CD4-positive, alpha-beta T cell treated with Interleukin-4 for 4 hours (primary cell): ENCODE measurements at regions not wholly inside any gene's neighbourhood (a gene's known extent, or its start where the extent isn't known, plus 50 kb on each side); places are given as distances from the start of the nearest gene placed in this dataset.
"Not testable (repeated sequence)": the region's sequence is repeated elsewhere in the genome, so short reads cannot be mapped to it uniquely, and the experiment has no call there.

ENCODE experiments used
- DNase-seq: peaks from one replicate; pipeline ENCODE4 v3.0.0-alpha.2; 2020

- DNase-seq, result no peak
Observed at GRCh38 chr2:6143812-6144211, 451.6 kb downstream of the SOX11 start.

GRCh38 chr2:6147215-6147614 is 455.0 kb downstream of the SOX11 start:
- DNase-seq, result not testable (repeated sequence)

GRCh38 chr2:6148882-6149281 is 456.7 kb downstream of the SOX11 start:
- no peak for DNase-seq

GRCh38 chr2:6159606-6160005 is 467.4 kb downstream of the SOX11 start:
- DNase-seq, result no peak

GRCh38 chr2:6163932-6164331 is 471.7 kb downstream of the SOX11 start:
- no peak for DNase-seq

- DNase-seq, result no peak
Observed at GRCh38 chr2:6164986-6165747, 473.0 kb downstream of the SOX11 start.

- no peak for DNase-seq
Observed at GRCh38 chr2:6167592-6168138, 475.5 kb downstream of the SOX11 start.

- no peak for DNase-seq
Observed at GRCh38 chr2:6168485-6168884, 476.3 kb downstream of the SOX11 start.

- DNase-seq, result no peak
Observed at GRCh38 chr2:6171294-6171693, 479.1 kb downstream of the SOX11 start.

GRCh38 chr2:6177811-6178210 is 485.6 kb downstream of the SOX11 start:
- no peak for DNase-seq

GRCh38 chr2:6181525-6181924 is 489.3 kb downstream of the SOX11 start:
- DNase-seq, result no peak

GRCh38 chr2:6181926-6182325 is 489.7 kb downstream of the SOX11 start:
- no peak for DNase-seq

- DNase-seq, result no peak
Observed at GRCh38 chr2:6183226-6183625, 491.0 kb downstream of the SOX11 start.

GRCh38 chr2:6184532-6185292 is 492.5 kb downstream of the SOX11 start:
- no peak for DNase-seq

- no peak for DNase-seq
Observed at GRCh38 chr2:6186332-6187151, 494.4 kb downstream of the SOX11 start.

- DNase-seq, result no peak
Observed at GRCh38 chr2:6196449-6196848, 504.3 kb downstream of the SOX11 start.

- not testable (repeated sequence) for DNase-seq
Observed at GRCh38 chr2:6198370-6198919, 506.3 kb downstream of the SOX11 start.

- no peak for DNase-seq
Observed at GRCh38 chr2:6202756-6203155, 510.6 kb downstream of the SOX11 start.

- DNase-seq, result no peak
Observed at GRCh38 chr2:6203291-6203959, 511.2 kb downstream of the SOX11 start.

- DNase-seq, result no peak
Observed at GRCh38 chr2:6206882-6207281, 514.7 kb downstream of the SOX11 start.

GRCh38 chr2:6211236-6211635 is 519.1 kb downstream of the SOX11 start:
- DNase-seq, result no peak

- no peak for DNase-seq
Observed at GRCh38 chr2:6212491-6212890, 520.3 kb downstream of the SOX11 start.
